SJSA1 (cell line): ENCODE measurements at regions not wholly inside any gene's neighbourhood (a gene's known extent, or its start where the extent isn't known, plus 50 kb on each side); places are given as distances from the start of the nearest gene placed in this dataset.

Experiments
- DNase-seq, 2 experiments: peaks; one replicate each; pipeline ENCODE4 v3.0.0-alpha.2; 2015 to 2020; ENCODE audit warnings: low spot score in 2 of 2, low read depth in 1 of 2
- H3K27ac ChIP-seq: fragments of 250-450 bp; sonication (Bioruptor Pico); 2 replicates; pipeline ENCODE4 v1.5.1; 2020; ENCODE audit warnings: mild to moderate bottlenecking, moderate library complexity
- H3K27me3 ChIP-seq: fragments of 250-450 bp; sonication (Bioruptor Pico); replicated peaks from 2 replicates; pipeline ENCODE4 v1.5.1; 2020; ENCODE audit warnings: mild to moderate bottlenecking, moderate library complexity
- H3K36me3 ChIP-seq: fragments of 250-450 bp; sonication (Bioruptor Pico); 2 replicates; pipeline ENCODE4 v1.5.1; 2020; ENCODE audit warnings: mild to moderate bottlenecking
- H3K4me1 ChIP-seq: fragments of 250-450 bp; sonication (Bioruptor Pico); replicated peaks from 2 replicates; pipeline ENCODE4 v1.6.1; 2021; ENCODE audit warnings: mild to moderate bottlenecking
- H3K4me3 ChIP-seq: fragments of 250-450 bp; sonication (Bioruptor Pico); 2 replicates; pipeline ENCODE4 v1.5.1; 2020; ENCODE audit warnings: mild to moderate bottlenecking
- H3K9me3 ChIP-seq: fragments of 250-450 bp; sonication (Bioruptor Pico); replicated peaks from 2 replicates; pipeline ENCODE4 v1.5.1; 2020; ENCODE audit warnings: mild to moderate bottlenecking

- Histone ChIP-seq H3K9me3 (no peaks in the 10 kb centered on the region), H3K36me3 (no peaks in the 10 kb centered on the region), H3K4me3 (no peak overlapping the region), H3K27ac (no peak overlapping the region), H3K4me1 (no peaks in the 10 kb centered on the region), H3K27me3 (no peaks in the 10 kb centered on the region; the same call in 1 of the 2 replicates)
- no peak for DNase-seq
These were observed 71.7 kb upstream of the ZNRF2 start for GRCh38 chr7:30212701-30213111.

DNA sequence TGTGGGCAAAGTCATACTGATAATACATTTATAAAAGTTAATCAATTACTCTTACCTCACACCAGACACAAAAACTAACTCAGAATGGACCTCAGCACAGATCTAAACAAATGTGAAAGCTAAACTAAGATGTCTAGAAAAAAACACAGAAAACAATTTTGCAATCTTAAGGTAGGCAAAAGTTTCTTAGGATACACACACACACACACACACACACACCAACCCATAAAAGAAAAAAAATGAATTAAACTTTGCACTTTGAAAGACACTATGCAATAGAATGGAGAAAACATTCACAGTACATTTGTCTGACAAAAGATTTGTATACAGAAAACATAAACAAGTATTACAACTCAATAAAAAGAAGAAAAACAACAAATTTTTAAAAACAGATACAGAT, 70.8 kb upstream of the ZNRF2 start:
- no peak overlapping the region for H3K27ac ChIP-seq
- no peaks in the 10 kb centered on the region for H3K36me3 ChIP-seq
- no peaks in the 10 kb centered on the region for H3K9me3 ChIP-seq
- no peak for DNase-seq
- no peaks in the 10 kb centered on the region for H3K4me1 ChIP-seq
- H3K27me3 ChIP-seq = no peaks in the 10 kb centered on the region; the same call in 1 of the 2 replicates
- no peak overlapping the region for H3K4me3 ChIP-seq

- H3K27ac ChIP-seq = no peak overlapping the region
- H3K27me3 ChIP-seq = no peaks in the 10 kb centered on the region; the same call in 1 of the 2 replicates
- H3K9me3 ChIP-seq = no peaks in the 10 kb centered on the region
- no peak overlapping the region for H3K4me3 ChIP-seq
- peak in 1 of 2 experiments; percentile 12 for DNase-seq
- no peaks in the 10 kb centered on the region for H3K4me1 ChIP-seq
- no peaks in the 10 kb centered on the region for H3K36me3 ChIP-seq
These were observed 69.7 kb upstream of the ZNRF2 start for GRCh38 chr7:30214651-30215137.

DNA sequence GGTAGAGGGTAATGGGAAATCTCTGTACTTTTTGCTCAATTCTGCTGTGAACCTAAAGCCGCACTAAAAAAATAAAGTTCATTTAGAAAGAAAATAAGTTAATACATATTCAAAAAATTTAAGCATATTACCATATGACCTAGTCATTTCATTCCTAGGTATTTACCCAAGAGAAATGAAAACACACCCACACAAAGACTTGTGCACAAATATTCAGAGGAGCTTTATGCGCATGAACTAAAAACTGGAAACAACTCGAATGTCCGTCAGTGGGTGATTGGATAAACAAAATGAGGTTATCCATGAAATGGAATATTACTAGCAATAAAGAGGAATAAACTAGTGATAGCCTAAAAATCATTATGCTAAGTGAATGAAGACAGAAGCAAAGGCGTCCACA, 62.6 kb upstream of the ZNRF2 start:
- no peak for DNase-seq
- Histone ChIP-seq H3K4me3 (no peak overlapping the region), H3K4me1 (peaks cover 14% of the 10 kb centered on the region), H3K27me3 (no peaks in the 10 kb centered on the region), H3K36me3 (no peaks in the 10 kb centered on the region), H3K9me3 (no peaks in the 10 kb centered on the region), H3K27ac (no peak overlapping the region)

GRCh38 chr7:30222515-30223215, 61.7 kb upstream of the ZNRF2 start:
- Histone ChIP-seq H3K27ac (no peak overlapping the region), H3K4me1 (peaks cover 14% of the 10 kb centered on the region), H3K36me3 (no peaks in the 10 kb centered on the region), H3K27me3 (no peaks in the 10 kb centered on the region), H3K4me3 (no peak overlapping the region), H3K9me3 (no peaks in the 10 kb centered on the region)
- DNase-seq = peak in 1 of 2 experiments; percentile 28

DNA sequence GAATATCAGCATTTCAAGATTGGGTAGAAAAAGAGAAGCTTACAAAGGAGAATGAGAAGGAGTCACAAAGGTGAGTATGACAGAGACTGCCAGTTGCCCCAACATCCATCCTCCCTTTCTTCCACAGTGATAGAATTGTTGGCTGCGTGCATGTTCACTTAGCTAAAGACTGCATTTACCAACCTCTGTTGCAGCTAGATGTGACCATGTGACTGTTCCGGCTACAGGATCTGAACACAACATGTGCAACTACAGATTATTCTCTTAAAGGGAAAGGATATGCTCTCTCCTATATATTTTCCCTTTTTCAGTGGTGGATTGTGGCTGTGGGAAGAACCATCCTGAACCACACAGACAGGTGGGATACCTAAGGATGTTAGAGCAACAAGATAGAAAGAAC, 60.5 kb upstream of the ZNRF2 start:
- no peak overlapping the region for H3K27ac ChIP-seq
- H3K27me3 ChIP-seq = no peaks in the 10 kb centered on the region
- H3K9me3 ChIP-seq = no peaks in the 10 kb centered on the region
- peaks cover 14% of the 10 kb centered on the region for H3K4me1 ChIP-seq
- no peaks in the 10 kb centered on the region for H3K36me3 ChIP-seq
- no peak overlapping the region for H3K4me3 ChIP-seq
- no peak for DNase-seq

DNA sequence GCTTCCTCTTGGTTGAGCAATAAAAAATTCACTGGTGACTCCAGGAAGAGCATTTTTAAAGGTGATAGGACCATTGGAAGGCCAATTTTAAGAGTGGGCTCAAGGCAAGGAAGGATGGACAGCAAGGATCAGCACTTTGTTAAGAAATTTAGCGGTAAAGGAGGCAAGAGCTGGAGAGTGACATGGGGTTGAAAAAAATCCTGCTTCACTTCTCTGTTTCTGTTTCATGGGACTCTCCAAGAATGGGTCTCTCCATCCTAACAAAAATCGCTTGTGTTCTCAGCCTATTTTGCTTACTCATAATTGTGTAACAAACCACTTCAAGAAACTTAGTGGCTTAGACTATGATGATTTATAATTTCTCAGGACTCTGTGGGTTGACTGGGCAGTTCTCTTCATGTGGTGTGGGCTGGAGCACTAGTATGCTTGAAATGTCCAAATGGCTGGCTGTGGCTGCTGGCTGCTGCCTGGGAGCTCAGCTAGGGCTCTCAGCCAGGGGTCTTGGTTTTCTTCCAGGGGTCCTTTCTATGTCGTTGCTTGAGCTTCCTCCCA, 59.8 kb upstream of the ZNRF2 start:
- peak in 1 of 2 experiments; percentile 36 for DNase-seq
- Histone ChIP-seq H3K4me3 (no peak overlapping the region), H3K36me3 (no peaks in the 10 kb centered on the region), H3K27me3 (no peaks in the 10 kb centered on the region), H3K27ac (no peak overlapping the region), H3K9me3 (no peaks in the 10 kb centered on the region), H3K4me1 (peaks cover 14% of the 10 kb centered on the region)

DNA sequence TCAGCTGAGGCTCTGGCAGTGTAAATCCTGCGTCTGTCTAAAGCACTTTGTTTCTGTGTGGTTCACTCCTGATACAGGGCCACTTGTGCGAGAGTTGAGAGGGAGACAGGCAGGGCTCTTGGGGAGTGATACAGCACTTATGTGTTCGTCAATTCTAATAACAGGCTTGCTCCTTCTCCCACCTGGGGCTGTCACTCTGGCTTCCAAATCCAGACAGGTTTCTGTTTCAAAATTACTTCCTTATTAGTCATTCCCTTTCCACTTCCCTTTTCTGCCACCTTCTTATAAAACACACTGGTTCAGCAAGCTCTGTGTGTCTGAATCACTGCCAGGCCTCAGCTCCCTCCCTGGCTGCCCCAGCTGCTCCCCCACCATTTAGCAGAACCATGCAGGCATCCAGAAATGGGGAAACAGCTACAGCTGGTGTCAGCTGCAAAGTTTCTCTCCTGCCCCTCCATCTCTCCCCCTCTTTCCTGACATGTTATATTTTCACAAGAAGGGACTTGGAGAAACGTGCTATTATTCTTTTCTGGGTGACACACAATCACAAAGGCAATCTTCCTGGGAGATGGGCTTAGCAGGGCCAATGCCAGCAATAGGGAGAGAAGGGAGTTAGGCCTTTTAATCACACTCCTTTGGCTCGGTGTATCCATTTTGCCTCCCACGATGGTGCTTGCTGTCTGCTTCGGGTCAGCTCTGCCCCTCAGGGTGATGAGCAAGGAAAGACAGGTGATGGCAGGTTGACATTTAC, 58.4 kb upstream of the ZNRF2 start:
- Histone ChIP-seq H3K4me3 (no peak overlapping the region), H3K27ac (no peak overlapping the region), H3K27me3 (no peaks in the 10 kb centered on the region), H3K36me3 (no peaks in the 10 kb centered on the region), H3K4me1 (peaks cover 14% of the 10 kb centered on the region), H3K9me3 (no peaks in the 10 kb centered on the region)
- DNase-seq = peak in 1 of 2 experiments; percentile 32

DNA sequence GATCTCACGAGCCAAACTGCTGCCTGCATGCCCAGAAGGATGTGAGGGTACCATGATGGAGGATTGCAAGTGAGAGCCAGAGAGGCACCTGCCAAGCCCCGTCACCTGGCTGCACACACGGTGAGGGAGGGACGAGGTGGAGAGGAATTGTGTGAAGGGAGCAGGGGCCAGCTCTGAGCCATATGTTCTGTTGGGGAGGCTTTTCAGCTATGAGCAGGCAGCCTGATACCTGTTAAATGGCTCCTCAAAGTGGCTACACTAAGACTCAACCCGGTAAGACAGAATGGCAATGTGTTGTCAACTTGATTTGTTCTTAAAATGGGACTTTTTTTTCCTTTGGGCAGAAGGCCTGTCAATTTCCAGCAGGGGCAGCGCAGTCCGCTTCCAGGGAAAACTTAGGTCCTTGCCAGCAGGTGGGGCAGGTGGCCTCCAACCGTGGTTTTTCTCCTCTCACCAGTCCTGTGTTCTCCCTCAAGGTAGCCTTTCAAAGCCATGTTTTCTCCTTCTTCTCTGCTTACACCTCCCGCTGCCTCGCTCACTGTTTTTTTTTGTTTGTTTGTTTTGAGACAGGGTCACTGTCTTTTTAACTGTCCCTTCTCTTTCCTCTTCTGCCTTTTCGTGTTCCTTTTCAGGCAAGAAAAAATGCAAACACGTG, 57.7 kb upstream of the ZNRF2 start:
- DNase-seq = no peak
- H3K27me3 ChIP-seq = no peaks in the 10 kb centered on the region
- peaks cover 14% of the 10 kb centered on the region for H3K4me1 ChIP-seq
- H3K36me3 ChIP-seq = no peaks in the 10 kb centered on the region
- H3K9me3 ChIP-seq = no peaks in the 10 kb centered on the region
- no peak overlapping the region for H3K4me3 ChIP-seq
- no peak overlapping the region for H3K27ac ChIP-seq

DNA sequence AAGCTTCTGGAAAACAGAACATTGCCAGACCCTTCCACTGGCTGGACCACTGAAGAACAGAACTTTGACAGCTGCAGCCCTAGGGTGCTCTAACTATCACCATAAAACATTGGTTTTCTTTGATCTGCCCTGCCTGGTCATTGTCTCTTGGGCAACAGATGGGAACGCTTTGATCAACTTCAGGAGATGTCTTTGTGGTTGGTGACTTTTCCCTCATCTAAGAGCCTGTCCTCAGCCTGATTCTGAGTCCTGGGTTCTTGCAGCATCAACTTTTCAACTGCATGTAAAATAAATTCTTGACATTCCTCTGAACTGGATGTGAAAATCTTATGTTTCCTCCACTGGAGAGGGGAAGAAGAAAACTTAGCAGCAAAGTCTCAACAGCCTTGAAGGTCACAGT, 53.1 kb upstream of the ZNRF2 start:
- Histone ChIP-seq H3K4me1 (peaks cover 3% of the 10 kb centered on the region; the same call in 1 of the 2 replicates), H3K36me3 (no peaks in the 10 kb centered on the region), H3K27me3 (no peaks in the 10 kb centered on the region), H3K9me3 (no peaks in the 10 kb centered on the region), H3K4me3 (no peak overlapping the region), H3K27ac (no peak overlapping the region)
- no peak for DNase-seq

GRCh38 chr7:30232391-30232790, 52.0 kb upstream of the ZNRF2 start:
- no peak overlapping the region for H3K27ac ChIP-seq

More at GRCh38 chr7:30232391-30232790, 52.0 kb upstream of the ZNRF2 start:
- DNase-seq = no peak
- H3K36me3 ChIP-seq = no peaks in the 10 kb centered on the region
- H3K4me1 ChIP-seq = no peaks in the 10 kb centered on the region; the same call in 1 of the 2 replicates
- H3K9me3 ChIP-seq = no peaks in the 10 kb centered on the region
- no peaks in the 10 kb centered on the region for H3K27me3 ChIP-seq
- no peak overlapping the region for H3K4me3 ChIP-seq
